HepG2 (cell line): ENCODE measurements at regions not wholly inside any gene's neighbourhood (a gene's known extent, or its start where the extent isn't known, plus 50 kb on each side); places are given as distances from the start of the nearest gene placed in this dataset.

Experiments used
- CCAR2 ChIP-seq: fragments of 200-400 bp; formaldehyde crosslinking; optimal IDR thresholded peaks from 2 replicates; pipeline ENCODE3; 2018; ENCODE audit warnings: low read depth, mild to moderate bottlenecking, low read length, moderate library complexity
- PHF20 ChIP-seq: sonication (generic); formaldehyde crosslinking; IDR thresholded peaks from 2 replicates; pipeline ENCODE4 v1.5.0; 2020; ENCODE audit warnings: mild to moderate bottlenecking, missing genetic modification reagents
- SIN3A ChIP-seq: IDR thresholded peaks from 2 replicates; pipeline ENCODE4 v1.6.1; 2011; ENCODE audit warnings: low read depth, mild to moderate bottlenecking, control low read depth, low read length, borderline replicate concordance

- no peak for TF ChIP-seq CCAR2
- no peak for TF ChIP-seq SIN3A
- TF ChIP-seq PHF20 = no peak
These were observed 208.7 kb upstream of the RAI14 start for GRCh38 chr5:34447424-34447823.
